Psoas muscle (tissue), 7 donors: ENCODE measurements at regions not wholly inside any gene's neighbourhood (a gene's known extent, or its start where the extent isn't known, plus 50 kb on each side); places are given as distances from the start of the nearest gene placed in this dataset.

Source experiments
- ATAC-seq, 4 donors: fragments of 200-7000 bp; cut with Tn5 transposase; one replicate each; pipeline ENCODE4 v1.9.1; 2020; ENCODE audit warnings: moderate library complexity in 3 of 4, mild to moderate bottlenecking in 2 of 4
- DNase-seq, 2 donors: peaks; one replicate each; pipeline ENCODE4 v3.0.0-alpha.2; 2020
- H3K27ac ChIP-seq: fragments of 200-600 bp; one replicate; pipeline ENCODE4 v1.8.0; 2022
- H3K27me3 ChIP-seq, 3 donors: fragments of 200-600 bp in 1 of 3; one replicate each; pipeline versions ENCODE4 v1.6.1 to v1.8.0; 2013 to 2022; ENCODE audit warnings: low read length in 2 of 3, mild to moderate bottlenecking in 2 of 3, moderate library complexity in 1 of 3; ENCODE audit not compliant: insufficient read depth in 3 of 3
- H3K36me3 ChIP-seq, 2 donors: fragments of 200-600 bp in 1 of 2; one replicate each; pipeline versions ENCODE4 v1.6.1 to v1.8.0; 2013 to 2022; ENCODE audit warnings: low read depth in 1 of 2, mild to moderate bottlenecking in 1 of 2, moderate library complexity in 1 of 2; ENCODE audit not compliant: insufficient read depth in 1 of 2
- H3K4me1 ChIP-seq: fragments of 200-600 bp; one replicate; pipeline ENCODE4 v1.8.0; 2022
- H3K4me3 ChIP-seq: fragments of 200-600 bp; one replicate; pipeline ENCODE4 v1.8.0; 2022; ENCODE audit warnings: mild to moderate bottlenecking
- H3K9me3 ChIP-seq: fragments of 200-600 bp; one replicate; pipeline ENCODE4 v1.8.0; 2022
- CTCF ChIP-seq: fragments of 200-600 bp; IDR thresholded peaks from one replicate; pipeline ENCODE4 v1.8.0; 2022; ENCODE audit warnings: antibody characterized with exemption
- WGBS, 3 donors: extraction: QIAGEN DNeasy Blood & Tissue Kit; methylation state at CpG; one replicate each; pipeline versions ENCODE4 v1.1.6 to v1.1.7; 2013; 5-methylcytosine and 5-hydroxymethylcytosine counted together
- intact Hi-C, 2 donors: fragments of 100-400 bp; cut with DNase I; formaldehyde crosslinking; loops; one replicate each; pipeline versions ENCODE4 v1.11.0 to v1.14.2; 2022
- donor health status: healthy with polysubstance abuse.
- donor health status: DM: no; HTN: no; CAD: no; lungs with moderate emphysema.
- donor health status: Bipolar disorder and iron deficiency.
- donor health status: healthy.
- donor health status: DM: yes; HTN: yes; CAD: no.
- donor health status: DM: no; HTN: no; CAD: no.
- donor health status: DM: yes; HTN: yes; CAD: no.

GRCh38 chr4:54852054-54852453, 194.3 kb downstream of the KIT start:
- 40 to 90% (median 55%) methylated on average over 1 of the region's 1 CpG for WGBS, 3 donors
- H3K36me3 ChIP-seq, result no peaks in the 10 kb centered on the region
- H3K4me3 ChIP-seq, result no peak overlapping the region
- H3K27ac ChIP-seq, result no peak overlapping the region
- ATAC-seq (no peak), DNase-seq (no peak)
- intact Hi-C loops, result no loop called here
- no peaks in the 10 kb centered on the region for H3K27me3 ChIP-seq
- H3K4me1 ChIP-seq, result no peaks in the 10 kb centered on the region
- TF ChIP-seq CTCF, result no peak
- H3K9me3 ChIP-seq, result no peaks in the 10 kb centered on the region

GRCh38 chr4:54844911-54845310, 187.2 kb downstream of the KIT start:
- H3K4me1 ChIP-seq, result no peaks in the 10 kb centered on the region
- no peaks in the 10 kb centered on the region for H3K9me3 ChIP-seq
- H3K4me3 ChIP-seq, result no peak overlapping the region
- no peak for DNase-seq
- no peaks in the 10 kb centered on the region for H3K27me3 ChIP-seq
- no peak for TF ChIP-seq CTCF
- no peak for ATAC-seq
- H3K36me3 ChIP-seq, result no peaks in the 10 kb centered on the region
- intact Hi-C loops, result no loop called here
- H3K27ac ChIP-seq, result no peak overlapping the region
- 92 to 100% (median 92%) methylated on average over 2 of the region's 2 CpGs for WGBS, 3 donors

- Histone ChIP-seq H3K27me3 (no peaks in the 10 kb centered on the region), H3K4me3 (no peak overlapping the region), H3K27ac (no peak overlapping the region), H3K9me3 (no peaks in the 10 kb centered on the region), H3K4me1 (no peaks in the 10 kb centered on the region), H3K36me3 (no peaks in the 10 kb centered on the region)
- WGBS, 3 donors, result 72 to 75% (median 73%) methylated on average over 3 of the region's 3 CpGs
- ATAC-seq (no peak), DNase-seq (no peak)
- TF ChIP-seq CTCF, result no peak
- intact Hi-C loops, result no loop called here
Observed at GRCh38 chr4:54843946-54844345, 186.2 kb downstream of the KIT start.

GRCh38 chr4:54843106-54843505, 185.3 kb downstream of the KIT start:
- no peaks in the 10 kb centered on the region for H3K9me3 ChIP-seq
- H3K27ac ChIP-seq, result no peak overlapping the region
- no peaks in the 10 kb centered on the region for H3K36me3 ChIP-seq
- DNase-seq, result no peak
- 74 to 77% (median 77%) methylated on average over 6 of the region's 6 CpGs for WGBS, 3 donors
- no peak overlapping the region for H3K4me3 ChIP-seq
- H3K4me1 ChIP-seq, result no peaks in the 10 kb centered on the region
- ATAC-seq, result no peak
- no peaks in the 10 kb centered on the region for H3K27me3 ChIP-seq
- TF ChIP-seq CTCF, result no peak
- intact Hi-C loops, result no loop called here

- no peak for ATAC-seq
- WGBS, 3 donors, result 93 to 95% (median 93%) methylated on average over 5 of the region's 5 CpGs
Observed at GRCh38 chr4:54842656-54843055, 184.9 kb downstream of the KIT start.

More at GRCh38 chr4:54842656-54843055, 184.9 kb downstream of the KIT start:
- no peak for TF ChIP-seq CTCF
- no peak overlapping the region for H3K4me3 ChIP-seq
- H3K9me3 ChIP-seq, result no peaks in the 10 kb centered on the region
- H3K4me1 ChIP-seq, result no peaks in the 10 kb centered on the region
- H3K27me3 ChIP-seq, result no peaks in the 10 kb centered on the region
- H3K36me3 ChIP-seq, result no peaks in the 10 kb centered on the region
- intact Hi-C loops, result no loop called here
- no peak overlapping the region for H3K27ac ChIP-seq
- DNase-seq, result no peak
